NCI-H146 treated with DMSO at 0.1 percent for 48 hours (cell line): ENCODE measurements at regions not wholly inside any gene's neighbourhood (a gene's known extent, or its start where the extent isn't known, plus 50 kb on each side); places are given as distances from the start of the nearest gene placed in this dataset.
"Not testable (repeated sequence)": the region's sequence is repeated elsewhere in the genome, so short reads cannot be mapped to it uniquely, and the experiment has no call there.

Source experiments
- DNase-seq: peaks from one replicate; lab custom pipeline; 2025; ENCODE audit not compliant: unreplicated experiment; lab: John Stamatoyannopoulos, UW

DNA sequence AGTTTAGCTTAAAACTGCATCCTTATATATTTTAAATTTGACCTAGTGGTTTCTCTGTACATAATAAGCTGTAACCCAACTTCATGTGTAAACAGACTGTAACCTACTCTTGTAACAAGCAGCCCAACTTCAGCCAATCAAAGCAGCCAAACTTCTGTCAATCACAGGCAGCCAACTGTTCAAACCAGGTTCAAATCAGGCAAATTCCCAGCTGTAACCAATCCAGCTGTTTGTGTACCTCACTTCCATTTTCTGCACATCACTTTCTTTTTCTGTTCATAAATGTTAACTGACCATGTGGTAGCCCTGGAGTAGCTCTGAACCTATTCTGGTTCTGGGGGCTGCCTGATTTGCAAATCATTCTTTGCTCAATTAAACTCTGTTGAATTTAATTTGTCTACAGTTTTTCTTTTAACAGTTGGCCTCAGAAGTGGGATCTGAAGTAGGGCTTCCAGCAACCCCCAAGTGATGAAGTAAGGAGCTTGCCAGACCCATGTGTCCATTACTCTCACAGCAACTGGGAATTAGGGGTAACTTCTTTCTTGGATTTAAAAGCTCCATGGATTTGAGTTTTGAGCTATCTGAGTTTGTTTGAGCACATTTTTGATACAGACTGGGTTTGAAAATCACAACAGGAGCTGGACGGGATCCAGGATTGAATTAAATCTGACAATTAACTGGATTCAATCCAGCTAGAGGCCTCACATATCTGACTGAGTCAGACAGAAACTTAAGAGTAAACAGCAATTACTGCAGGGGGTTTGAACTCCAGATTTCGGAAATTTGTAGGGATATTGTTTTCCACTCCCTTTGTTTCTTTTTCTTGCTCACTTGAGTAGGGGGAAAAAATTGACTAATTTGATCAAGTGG, 1569.7 kb upstream of the SLC39A10 start:
- no peak for DNase-seq

DNA sequence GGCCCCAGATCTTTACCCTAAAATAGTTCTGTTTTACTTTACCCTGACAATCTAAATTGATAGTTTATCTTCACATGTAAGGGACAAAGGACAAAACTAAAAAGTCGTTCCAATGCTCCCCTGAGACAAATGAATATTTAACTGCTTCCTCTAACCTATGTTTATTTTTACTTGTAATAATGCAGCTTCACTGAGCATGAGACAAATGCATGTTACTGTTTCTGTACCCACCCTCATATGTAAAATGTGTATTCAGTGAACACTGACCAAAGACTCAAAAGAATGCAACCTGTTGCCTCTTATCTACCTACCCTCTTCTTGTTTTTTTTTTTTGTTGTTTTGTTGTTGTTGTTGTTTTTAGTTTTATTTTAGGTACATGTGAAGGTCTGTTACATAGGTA, 1570.9 kb upstream of the SLC39A10 start:
- no peak for DNase-seq

DNA sequence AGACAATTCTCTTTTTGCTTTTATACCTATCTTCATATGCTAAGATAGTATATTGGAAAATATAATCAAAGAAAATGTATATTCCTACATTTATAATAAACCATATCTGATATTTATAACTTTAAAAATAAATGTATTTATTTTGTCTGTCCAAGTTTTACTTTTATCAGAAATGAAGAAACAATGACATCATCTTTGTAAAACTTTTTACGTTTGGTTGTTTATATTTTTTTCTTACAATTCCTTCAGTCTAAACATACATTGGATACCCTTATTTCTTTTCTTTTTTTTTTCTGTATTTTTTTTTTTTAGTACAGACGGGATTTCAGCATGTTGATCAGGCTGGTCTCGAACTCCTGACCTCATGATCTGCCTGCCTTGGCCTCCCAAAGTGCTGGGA, 1577.0 kb upstream of the SLC39A10 start:
- DNase-seq, result no peak

DNA sequence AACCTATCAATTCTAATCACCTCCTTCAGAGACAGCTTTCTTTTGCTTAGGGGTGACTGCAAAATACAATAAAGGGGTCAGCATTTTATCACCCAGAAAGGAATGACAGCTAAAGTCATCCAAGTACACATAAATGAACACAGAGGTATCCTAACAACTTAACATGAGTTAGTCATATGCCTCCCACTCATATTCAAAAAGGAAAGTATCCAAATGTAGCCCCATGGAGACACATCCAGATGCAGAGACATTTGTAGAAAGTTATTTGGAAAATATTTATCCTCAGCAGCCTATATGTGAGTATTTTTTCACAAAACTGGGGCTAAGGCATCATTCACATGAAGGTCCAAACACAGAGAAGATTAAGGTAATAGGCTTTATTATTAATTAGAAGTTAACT, 1579.7 kb upstream of the SLC39A10 start:
- DNase-seq, result no peak

DNA sequence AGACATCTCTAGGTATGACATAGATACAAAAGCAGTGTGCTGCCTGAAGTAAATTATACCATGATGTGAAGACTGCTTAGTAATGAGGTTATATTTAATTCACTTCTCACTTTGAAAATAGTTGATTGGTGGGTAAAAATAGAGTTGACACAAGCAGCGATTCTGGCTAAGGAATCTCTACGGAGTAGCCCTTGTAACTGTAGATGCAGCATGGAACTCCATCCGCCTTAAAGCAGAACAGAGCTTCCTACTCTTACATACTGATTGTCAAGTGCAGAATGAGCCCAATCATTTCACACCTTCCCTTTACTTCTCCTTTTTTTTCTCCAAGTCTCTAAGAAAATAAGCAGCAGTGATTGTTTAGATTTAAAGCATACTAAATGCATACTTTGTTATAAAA, 1594.6 kb upstream of the SLC39A10 start:
- DNase-seq, result no peak

DNA sequence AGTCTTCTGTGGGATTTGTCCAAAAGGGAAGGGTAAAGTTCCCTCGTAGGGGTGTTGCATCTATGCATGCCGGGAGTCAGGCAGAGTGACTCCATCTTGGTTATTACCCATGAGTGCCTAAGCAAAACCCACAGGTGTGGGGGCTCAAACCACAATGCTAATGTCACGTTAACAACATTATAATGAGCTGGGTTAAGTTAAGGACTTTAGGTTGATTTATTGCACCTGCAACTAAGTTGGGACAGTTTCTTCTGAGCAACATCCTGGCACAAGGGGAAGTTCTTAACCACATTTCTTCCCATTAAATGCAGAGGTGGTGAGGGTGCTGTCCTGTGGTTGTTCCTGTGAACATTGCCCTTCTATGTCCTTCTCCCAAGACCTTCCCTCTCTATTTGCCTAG, 1596.8 kb upstream of the SLC39A10 start:
- no peak for DNase-seq

DNA sequence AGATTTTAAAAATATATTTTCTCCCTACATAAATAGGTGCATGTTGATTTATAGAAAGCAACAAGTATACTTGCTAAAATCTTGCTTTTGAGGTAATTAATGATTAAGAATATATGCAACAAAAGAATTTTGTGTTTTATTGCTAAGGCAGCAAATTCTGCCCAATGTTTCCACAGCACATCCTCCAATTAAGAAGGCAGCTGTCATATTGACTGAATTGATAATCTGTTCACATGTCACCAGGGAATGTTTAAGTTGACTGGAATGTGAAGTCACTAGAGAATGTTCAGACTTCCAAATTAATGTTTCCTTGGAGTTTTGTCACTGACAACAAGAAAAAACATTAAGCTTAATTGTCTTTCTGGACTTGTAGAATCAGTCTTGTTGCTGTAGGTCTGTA, 1602.7 kb upstream of the SLC39A10 start:
- no peak for DNase-seq

DNA sequence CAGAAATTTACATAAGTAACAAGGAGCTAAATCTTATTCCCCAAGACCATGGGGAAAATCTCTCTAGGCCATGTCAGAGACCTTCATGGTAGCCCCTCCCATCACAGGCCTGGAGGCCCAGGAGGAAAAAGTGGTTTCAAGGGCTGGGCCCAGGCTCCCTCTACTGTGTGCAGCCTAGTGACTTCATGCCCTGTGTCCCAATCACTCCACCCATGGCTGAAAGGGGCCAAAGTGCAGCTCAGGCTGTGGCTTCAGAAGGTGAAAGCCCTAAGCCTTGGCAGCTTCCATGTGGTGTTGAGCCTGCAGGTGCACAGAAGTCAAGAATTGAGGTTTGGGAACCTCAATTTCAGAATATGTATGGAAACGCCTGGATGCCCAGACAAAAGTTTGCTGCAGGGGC, 1612.7 kb upstream of the SLC39A10 start:
- no peak for DNase-seq

DNA sequence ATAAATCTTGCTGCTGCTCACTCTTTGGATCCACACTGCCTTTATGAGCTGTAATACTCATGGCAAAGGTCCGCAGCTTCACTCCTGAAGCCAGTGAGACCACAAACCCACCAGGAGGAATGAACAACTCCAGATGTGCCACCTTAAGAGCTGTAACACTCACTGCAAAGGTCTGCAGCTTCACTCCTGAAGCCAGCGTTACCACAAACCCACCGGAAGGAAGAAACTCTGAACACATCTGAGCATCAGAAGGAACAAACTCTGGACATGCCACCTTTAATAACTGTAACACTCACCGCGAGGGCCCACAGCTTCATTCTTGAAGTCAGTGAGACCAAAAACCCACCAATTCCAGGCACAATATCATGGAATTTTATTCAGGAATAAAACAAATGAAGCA, 1635.9 kb upstream of the SLC39A10 start:
- not testable (repeated sequence) for DNase-seq

DNA sequence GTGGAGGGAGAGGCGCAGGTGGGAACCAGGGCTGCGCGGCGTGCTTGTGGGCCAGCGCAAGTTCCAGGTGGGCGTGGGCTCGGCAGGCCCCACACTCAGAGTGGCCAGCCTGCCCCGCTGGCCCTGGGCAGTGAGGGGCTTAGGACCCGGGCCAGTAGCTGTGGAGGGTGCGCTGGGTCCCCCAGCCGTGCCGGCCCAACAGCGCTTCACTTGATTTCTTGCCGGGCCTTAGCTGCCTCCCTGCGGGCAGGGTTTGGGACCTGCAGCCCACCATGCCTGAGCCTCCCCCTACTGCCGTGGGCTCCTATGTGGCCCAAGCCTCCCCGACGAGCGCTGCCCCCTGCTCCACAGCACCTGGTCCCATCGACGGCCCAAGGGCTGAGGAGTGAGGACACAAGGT, 1636.9 kb upstream of the SLC39A10 start:
- DNase-seq, result no peak

DNA sequence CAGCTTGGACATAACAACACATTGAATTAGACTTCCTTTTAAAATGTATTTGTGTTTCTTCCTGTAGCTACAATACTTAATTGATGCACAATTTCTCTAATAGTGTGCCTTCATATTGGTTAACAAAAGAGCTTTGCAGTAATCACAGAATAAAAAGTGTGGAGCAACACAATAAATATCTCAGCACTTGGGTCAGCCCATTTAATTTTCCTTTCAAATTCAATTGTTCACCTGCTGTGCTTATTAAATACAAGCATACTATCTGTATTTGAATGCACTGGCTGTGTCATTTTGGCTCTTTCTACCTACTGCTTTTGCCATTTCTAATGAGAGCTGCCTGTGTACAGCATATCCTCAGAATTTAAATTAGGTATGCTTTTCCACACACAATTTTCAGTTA, 1641.3 kb upstream of the SLC39A10 start:
- peak; percentile 83 for DNase-seq

DNA sequence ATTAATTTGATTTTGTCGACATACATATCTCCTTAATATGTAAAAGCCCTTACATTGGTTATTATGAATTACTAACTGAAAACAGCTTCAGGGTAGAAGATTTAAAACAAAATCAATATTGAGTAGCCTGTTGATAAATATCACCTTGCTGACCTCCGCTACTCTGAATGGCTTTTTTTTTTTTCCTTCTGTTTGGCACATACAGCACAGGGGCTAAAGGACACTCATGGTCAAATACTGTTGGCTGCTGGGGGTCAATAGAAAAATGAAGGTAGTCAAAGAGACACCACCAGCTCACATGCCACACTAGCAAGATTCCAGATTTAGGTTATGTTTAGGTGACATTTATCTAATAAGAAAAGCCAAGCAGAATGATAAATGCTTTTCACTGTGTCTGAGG, 1642.4 kb upstream of the SLC39A10 start:
- no peak for DNase-seq

DNA sequence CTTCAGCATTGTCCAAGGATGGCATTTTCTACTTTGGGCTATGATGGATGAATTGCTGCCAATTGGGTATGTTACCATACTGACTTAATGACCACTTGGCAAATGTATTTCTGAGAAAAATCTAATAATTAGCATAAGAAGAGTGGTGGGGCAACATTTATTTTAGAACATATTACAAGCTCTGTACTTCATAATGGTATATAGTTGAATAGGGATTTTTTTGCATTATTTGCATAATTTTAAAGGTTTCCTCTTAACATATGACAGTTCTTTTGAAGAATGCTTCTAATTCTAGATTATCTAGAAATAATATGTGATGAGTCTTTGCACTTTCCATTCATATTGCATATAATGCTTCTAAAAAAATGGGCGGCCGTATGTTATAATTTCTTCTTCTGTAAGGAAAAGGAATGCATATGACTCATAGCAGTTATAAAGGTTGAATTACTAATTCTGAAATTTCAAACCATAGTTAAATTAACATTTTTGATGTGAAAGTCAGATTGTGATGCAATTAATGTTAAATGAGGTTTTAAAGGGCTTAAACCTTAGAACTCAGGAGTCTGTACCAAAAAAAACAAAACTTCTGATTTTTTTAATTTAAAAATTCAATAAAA, 1652.3 kb upstream of the SLC39A10 start:
- no peak for DNase-seq

DNA sequence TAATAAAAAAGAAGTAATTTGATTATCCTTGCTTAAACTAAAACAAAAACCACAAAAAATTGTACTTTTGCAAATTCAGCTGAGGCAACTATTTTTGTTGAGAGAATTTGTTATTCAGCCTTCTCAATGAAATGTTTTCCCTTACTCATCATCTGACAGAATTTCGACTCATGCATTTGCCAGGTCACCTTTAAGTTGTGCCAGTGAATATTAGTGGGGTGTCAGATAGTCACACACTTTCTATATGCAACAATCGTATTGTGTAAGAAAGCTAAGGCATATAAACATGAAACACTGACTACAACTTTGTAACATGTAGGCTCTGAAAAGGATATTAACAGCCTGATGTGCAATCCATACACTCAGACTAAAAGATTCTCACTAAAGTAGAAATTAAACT, 1653.1 kb upstream of the SLC39A10 start:
- DNase-seq, result no peak

DNA sequence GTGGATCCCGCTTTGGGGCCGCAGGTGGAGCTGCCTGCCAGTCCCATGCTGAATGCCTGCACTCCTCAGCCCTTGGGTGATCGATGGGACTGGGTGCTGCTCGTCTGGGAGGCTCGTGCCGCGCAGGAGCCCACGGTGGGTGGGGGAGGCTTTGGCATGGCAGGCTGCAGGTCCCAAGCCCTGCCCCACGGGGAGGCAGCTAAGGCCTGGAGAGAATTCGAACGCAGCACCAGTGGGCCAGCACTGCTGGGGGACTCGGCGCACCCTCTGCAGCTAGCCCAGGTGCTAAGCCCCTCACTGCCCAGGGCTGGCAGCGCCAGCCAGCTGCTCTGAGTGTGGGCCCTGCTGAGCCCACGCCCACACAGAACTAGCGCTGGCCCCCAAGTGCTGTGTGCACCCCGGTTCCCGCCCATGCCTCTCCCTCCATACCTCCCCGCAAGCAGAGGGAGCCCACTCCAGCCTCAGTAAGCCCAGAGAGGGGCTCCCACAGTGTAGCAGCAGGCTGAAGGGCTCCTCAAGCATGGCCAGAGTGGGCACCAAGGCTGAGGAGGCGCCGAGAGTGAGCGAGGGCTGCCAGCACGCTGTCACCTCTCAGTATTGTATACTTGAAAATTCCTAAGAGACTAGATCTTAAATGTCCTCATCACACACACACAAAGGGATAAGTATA, 1654.2 kb upstream of the SLC39A10 start:
- DNase-seq, result no peak

DNA sequence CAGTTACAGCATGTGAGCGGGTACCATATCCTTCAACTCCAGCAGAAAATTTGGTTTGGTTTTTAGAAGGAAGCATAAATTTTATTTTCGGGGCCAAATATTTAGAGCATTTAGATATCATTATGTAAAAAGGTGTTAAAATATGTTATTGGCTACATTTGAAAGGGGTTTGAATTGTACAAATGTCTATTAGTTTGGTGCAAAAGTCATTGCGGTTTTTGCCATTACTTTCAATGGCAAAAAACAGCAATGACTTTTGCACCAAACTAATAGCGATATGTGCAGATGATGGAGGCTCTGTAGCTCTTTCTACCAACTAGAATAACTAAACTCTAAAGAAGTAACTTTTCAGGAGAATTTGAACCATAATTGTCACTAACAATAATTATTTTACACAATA, 1666.2 kb upstream of the SLC39A10 start:
- no peak for DNase-seq

DNA sequence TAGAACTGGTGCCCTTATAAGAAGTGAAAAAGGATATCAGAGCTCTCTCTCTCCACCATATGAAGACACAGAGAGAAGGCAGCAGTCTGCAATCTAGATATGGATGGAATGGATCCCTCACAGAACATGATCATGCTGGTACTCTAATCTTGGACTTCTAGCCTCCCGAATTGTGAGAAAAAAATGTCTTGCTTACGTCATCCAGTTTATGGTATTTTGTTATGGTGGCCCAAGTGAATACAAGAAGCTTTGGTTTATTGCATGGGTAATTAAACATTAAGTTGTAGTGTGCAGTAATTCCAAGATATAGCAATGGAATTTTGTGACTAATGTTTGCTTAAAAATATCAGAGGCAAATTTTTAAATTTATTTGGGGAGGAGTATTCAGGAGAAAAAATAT, 1667.4 kb upstream of the SLC39A10 start:
- DNase-seq, result no peak

DNA sequence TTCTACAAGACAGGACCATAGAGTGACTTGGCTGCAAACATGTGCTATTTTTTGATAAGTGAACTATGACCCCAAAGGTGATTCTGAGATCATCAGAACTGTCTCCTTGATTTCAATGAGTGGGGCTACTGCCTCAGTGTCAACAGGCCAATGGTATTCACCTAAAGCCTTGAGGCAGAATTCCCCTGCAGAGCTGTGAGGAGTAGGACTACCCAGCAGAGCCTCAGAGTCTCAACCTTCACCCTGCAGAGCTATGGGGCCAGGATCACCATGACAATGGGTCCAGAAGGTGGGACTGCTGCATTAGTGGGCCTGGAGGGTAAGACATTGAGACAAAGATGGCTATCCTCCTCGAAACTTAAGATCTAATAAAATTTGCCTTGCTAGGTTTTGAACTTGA, 1668.2 kb upstream of the SLC39A10 start:
- DNase-seq, result no peak

DNA sequence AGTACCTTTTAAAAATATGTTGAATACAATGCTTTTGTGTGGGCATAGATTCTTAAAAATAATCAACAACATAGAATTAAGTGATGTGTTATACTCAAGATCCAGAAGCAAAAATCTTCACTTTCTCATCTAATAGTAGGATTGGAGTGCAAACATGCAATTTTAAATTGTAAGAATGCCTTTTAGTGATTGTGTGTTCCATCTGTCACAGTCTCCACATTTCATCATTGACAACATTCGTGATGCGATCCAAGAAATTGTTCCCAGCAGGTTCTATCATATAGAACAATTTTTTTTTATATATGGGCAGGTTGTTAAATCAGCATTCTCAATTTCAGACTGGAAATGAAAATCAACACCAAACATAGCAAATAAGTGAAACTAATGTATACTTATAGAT, 1671.8 kb upstream of the SLC39A10 start:
- DNase-seq, result no peak

DNA sequence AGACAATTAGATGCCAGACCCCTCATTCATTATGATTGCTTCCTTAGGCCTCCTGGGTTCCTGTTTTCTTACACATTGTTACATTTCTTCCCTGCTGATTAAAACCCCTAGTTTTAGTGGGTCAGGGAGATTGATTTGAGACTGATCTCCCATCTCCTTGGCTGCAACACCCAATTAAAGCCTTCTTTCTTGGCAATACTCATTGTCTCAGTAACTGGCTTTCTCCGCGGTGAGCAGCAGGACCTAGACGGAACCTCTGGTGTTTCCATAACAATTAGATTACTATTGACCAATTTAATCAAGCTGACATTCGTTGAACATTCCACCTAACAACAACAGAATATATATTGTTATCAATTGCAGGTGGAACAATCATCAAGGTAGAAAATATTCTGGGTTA, 1676.4 kb upstream of the SLC39A10 start:
- DNase-seq, result no peak

DNA sequence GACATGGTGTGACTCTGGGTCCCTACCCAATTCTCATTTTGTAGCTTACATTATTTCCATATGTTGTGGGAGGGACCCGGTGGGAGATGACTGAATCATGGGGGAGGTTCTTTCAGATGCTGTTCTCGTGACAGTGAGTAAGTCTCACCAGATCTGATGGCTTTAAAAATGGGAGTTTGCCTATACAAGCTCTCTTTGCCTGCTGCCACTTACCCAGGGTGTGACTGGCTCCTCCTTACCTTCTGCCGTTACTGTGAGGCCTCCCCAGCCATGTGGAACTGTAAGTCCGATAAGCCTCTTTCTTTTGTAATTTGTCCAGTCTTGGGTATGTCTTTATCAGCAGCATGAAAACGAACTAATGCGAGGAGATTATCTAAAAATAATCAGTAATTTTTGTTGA, 1683.2 kb upstream of the SLC39A10 start:
- DNase-seq, result no peak

DNA sequence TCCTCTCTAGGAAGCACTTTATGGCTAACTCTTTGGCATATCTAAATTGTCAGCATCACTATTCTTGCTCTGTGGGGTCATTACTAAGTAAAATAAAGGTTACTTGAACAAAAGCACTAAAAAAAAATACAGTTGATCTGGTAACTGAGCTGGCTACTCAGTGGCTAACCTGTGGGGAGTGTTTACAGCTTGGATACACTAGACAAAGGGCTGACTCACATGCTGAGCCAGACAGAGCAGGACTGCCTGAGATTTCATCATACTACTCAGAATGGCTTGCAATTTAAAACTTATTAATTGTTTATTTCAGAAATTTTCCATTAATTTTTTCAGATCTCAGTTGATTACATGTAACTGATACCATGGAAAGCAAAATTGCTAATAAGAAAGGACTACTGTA, 1690.4 kb upstream of the SLC39A10 start:
- DNase-seq, result peak; percentile 39
